ENCODE measurements at regions not wholly inside any gene's neighbourhood (a gene's known extent, or its start where the extent isn't known, plus 50 kb on each side); places are given as distances from the start of the nearest gene placed in this dataset.
A peak's percentile ranks its signal among the peaks of the same experiment; 100 is the strongest.

DNA sequence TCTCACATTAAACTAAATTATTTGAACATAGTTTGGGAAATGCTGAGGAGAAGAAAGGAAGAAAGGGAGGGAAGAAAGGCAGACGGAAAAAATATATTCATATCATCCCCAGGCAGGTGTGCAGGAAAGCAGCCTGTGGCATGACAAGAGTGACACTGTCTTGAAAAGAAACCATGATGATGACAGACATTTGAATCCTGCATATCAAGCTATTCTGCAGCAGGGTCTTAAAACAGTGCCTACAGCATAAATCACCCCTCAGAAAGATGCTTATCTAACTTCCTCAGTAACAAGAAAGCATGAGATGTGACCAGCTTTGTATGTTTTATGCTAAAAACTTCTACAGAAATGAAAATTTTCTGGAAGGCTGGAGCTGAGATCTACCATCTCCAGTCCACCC lies 144.5 kb upstream of the GRM7 start:
- POLR2A ChIA-PET, result no interaction called here
- ATAC-seq (no peak), DNase-seq (ENCODE audit: low read depth in 1 of 2, low spot score in 1 of 2) (no peak), FAIRE-seq (no peak)
- TF ChIP-seq HOXB13 (CRISPR knock-in tag; IDR thresholded peaks at IDR 0.05; ENCODE audit: low read depth) (no peak), CHD2 (IDR thresholded peaks at IDR 0.05; ENCODE audit: low read length, partially characterized antibody) (no peak), RARB (CRISPR knock-in tag; IDR thresholded peaks at IDR 0.05) (no peak), NPAS2 (CRISPR knock-in tag; IDR thresholded peaks at IDR 0.05; ENCODE audit: borderline replicate concordance) (no peak)
- no peaks in the 10 kb centered on the region for H3K4me1 ChIP-seq
- H3K9me3 ChIP-seq, result no peaks in the 10 kb centered on the region
- H3K4me3 ChIP-seq, result no peak overlapping the region
- H3K27ac ChIP-seq, result no peak overlapping the region
- WGBS (ENCODE audit: missing lambda C conversion rate), result 5% methylated on average over 1 of the region's 1 CpG
- CTCF ChIA-PET, result no interaction called here
- H3K4me2 ChIP-seq, result no peak overlapping the region

DNA sequence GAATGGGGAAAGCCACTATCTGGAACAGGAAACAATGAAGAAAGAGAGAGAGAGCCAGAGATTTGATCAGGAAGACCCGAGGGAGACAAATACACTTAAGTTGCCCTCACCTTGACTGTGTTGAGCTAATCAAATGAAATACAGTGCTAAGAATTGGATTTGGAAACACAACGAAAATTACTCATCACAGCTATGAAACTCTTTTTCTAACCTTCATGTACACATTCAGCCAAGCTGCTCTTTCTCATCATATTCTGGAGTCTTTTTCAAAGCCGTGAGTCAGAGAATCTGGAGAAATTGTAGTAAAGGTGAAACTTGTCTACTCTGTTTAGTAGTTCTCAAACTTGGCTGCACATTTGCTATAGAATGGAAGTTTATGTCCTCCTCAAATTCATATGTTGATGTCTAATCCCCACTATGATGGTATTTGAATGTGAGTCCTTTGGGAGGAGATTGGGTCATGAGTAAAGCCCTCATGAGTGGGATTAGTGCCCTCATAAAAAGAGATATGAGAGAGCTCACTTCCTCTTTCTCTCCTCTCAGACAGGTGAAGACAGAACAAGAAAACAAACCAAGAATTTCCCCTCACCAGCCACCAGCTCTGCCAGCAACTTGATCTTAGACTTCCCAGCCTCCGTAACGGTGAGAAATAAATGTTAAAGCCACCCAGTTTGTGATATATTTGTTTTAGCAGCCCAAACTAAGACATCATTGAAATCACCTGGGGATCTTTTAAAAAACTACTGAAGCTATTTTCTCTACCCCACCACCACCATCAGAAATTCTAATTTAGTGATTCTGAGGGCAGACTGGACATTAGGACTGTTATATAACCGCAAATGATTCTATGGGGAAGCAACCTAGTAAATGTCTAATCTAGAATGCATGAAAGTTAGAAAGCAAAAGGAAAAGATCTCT lies 143.6 kb upstream of the GRM7 start:
- 4% methylated on average over 6 of the region's 6 CpGs for WGBS (ENCODE audit: missing lambda C conversion rate)
- ChIA-PET POLR2A (no interaction called here), CTCF (no interaction called here)
- DNase-seq (ENCODE audit: low read depth in 1 of 2, low spot score in 1 of 2), result no peak
- no peak for FAIRE-seq
- no peak overlapping the region for H3K27ac ChIP-seq
- no peak overlapping the region for H3K4me2 ChIP-seq
- no peak for ATAC-seq
- H3K4me1 ChIP-seq, result no peaks in the 10 kb centered on the region
- TF ChIP-seq FOSB (CRISPR knock-in tag; IDR thresholded peaks at IDR 0.05) (no peak), SREBF2 (IDR thresholded peaks at IDR 0.05) (no peak), ZC3H11A (IDR thresholded peaks at IDR 0.05) (no peak), CHD2 (IDR thresholded peaks at IDR 0.05; ENCODE audit: low read length, partially characterized antibody) (no peak), GATA3 (IDR thresholded peaks at IDR 0.05; ENCODE audit: borderline replicate concordance) (no peak), CHD4 (IDR thresholded peaks at IDR 0.05; ENCODE audit: borderline replicate concordance) (no peak), MAFK (IDR thresholded peaks at IDR 0.05; ENCODE audit: partially characterized antibody) (no peak), RARB (CRISPR knock-in tag; IDR thresholded peaks at IDR 0.05) (no peak), NFE2L2 (conservative IDR thresholded peaks at IDR 0.05; ENCODE audit: low read length) (no peak), HOXB5 (CRISPR knock-in tag; IDR thresholded peaks at IDR 0.05) (no peak), EHF (CRISPR knock-in tag; IDR thresholded peaks at IDR 0.05) (no peak), EHMT2 (IDR thresholded peaks at IDR 0.05; ENCODE audit: low read depth) (no peak), NR3C1 (IDR thresholded peaks at IDR 0.05) (no peak)
- TF ChIP-seq, protein P1, sequence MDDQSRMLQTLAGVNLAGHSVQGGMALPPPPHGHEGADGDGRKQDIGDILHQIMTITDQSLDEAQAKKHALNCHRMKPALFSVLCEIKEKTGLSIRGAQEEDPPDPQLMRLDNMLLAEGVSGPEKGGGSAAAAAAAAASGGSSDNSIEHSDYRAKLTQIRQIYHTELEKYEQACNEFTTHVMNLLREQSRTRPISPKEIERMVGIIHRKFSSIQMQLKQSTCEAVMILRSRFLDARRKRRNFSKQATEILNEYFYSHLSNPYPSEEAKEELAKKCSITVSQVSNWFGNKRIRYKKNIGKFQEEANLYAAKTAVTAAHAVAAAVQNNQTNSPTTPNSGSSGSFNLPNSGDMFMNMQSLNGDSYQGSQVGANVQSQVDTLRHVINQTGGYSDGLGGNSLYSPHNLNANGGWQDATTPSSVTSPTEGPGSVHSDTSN (IDR thresholded peaks at IDR 0.05), result no peak
- TF ChIP-seq, protein P2, sequence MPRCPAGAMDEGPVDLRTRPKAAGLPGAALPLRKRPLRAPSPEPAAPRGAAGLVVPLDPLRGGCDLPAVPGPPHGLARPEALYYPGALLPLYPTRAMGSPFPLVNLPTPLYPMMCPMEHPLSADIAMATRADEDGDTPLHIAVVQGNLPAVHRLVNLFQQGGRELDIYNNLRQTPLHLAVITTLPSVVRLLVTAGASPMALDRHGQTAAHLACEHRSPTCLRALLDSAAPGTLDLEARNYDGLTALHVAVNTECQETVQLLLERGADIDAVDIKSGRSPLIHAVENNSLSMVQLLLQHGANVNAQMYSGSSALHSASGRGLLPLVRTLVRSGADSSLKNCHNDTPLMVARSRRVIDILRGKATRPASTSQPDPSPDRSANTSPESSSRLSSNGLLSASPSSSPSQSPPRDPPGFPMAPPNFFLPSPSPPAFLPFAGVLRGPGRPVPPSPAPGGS (IDR thresholded peaks at IDR 0.05), result no peak
- TF ChIP-seq, protein P3, sequence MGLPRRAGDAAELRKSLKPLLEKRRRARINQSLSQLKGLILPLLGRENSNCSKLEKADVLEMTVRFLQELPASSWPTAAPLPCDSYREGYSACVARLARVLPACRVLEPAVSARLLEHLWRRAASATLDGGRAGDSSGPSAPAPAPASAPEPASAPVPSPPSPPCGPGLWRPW (IDR thresholded peaks at IDR 0.05), result no peak
- TF ChIP-seq, protein P4, sequence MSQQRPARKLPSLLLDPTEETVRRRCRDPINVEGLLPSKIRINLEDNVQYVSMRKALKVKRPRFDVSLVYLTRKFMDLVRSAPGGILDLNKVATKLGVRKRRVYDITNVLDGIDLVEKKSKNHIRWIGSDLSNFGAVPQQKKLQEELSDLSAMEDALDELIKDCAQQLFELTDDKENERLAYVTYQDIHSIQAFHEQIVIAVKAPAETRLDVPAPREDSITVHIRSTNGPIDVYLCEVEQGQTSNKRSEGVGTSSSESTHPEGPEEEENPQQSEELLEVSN (IDR thresholded peaks at IDR 0.05; ENCODE audit: borderline replicate concordance, low read depth), result no peak
- H3K4me3 ChIP-seq, result no peak overlapping the region
- no peaks in the 10 kb centered on the region for H3K9me3 ChIP-seq

DNA sequence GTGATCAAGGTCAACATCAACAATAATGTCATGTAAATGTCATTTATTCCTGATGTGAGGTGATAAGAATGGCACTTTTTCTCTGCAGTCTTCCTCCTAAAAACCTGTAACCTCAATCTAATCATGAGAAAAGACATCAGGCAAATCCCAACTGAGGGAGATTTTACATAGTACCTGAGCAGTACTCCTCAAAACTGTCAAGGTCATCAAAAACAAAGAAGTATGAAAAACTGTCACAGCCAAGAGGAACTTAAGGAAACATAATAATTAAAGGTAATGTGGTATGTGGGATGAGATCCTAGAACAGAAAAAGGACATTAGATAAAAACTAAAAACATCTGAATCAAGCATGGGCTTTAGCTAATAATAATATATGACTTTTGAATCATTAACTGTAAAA lies 140.9 kb upstream of the GRM7 start:
- ChIA-PET CTCF (no interaction called here), POLR2A (no interaction called here)
- Histone ChIP-seq H3K4me1 (no peaks in the 10 kb centered on the region), H3K9me3 (no peaks in the 10 kb centered on the region), H3K4me2 (no peak overlapping the region), H3K4me3 (no peak overlapping the region), H3K27ac (no peak overlapping the region)
- TF ChIP-seq NFE2L2 (conservative IDR thresholded peaks at IDR 0.05; ENCODE audit: low read length) (no peak), EHMT2 (IDR thresholded peaks at IDR 0.05; ENCODE audit: low read depth) (no peak), MAFK (IDR thresholded peaks at IDR 0.05; ENCODE audit: partially characterized antibody) (peak; percentile 75), POLR2A (IDR thresholded peaks at IDR 0.05; ENCODE audit: low read length) (no peak), JUN (IDR thresholded peaks at IDR 0.05) (no peak), MAZ (IDR thresholded peaks at IDR 0.05; ENCODE audit: borderline replicate concordance, low read depth, low read length) (no peak)
- ATAC-seq (no peak), FAIRE-seq (no peak), DNase-seq (ENCODE audit: low read depth in 1 of 2, low spot score in 1 of 2) (no peak)

Data from A549 (cell line).